ENCODE measurements at regions not wholly inside any gene's neighbourhood (a gene's known extent, or its start where the extent isn't known, plus 50 kb on each side); places are given as distances from the start of the nearest gene placed in this dataset.
"Not testable (repeated sequence)": the region's sequence is repeated elsewhere in the genome, so short reads cannot be mapped to it uniquely, and the experiment has no call there.

DNA sequence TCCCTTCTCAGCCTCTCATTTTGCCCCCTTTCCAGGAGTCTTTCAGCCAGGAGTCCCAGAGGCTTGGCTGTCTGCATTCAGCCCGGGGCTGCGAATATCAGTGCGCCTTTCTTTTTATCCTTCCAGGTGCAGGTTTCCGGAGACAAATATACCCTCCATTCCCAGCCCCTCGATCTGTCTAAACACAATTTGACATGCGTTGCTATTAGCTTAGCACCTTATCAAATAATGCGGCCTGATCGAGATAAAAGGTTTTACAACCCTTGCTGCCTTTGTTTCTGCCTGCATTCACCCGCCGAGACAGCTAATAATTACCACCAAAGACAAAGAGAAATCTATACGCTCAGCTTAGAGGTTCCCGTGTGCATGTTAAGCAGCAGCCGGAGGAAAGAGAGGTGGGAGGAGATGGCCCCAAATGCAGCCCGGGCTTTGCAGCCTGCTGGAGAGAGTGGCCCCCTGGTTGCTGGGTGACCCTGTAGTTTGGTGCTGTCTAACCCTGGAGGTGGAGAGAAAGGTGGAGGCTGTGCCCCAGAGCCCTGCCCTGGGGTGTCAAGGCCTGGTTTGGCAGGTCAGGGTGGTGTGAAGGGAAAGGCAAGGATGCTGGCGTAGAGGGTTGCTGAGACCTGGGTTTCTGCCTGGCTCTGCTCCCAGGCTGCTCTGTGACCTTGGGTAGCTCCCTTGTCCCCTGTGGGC, 185.3 kb downstream of the RPS24 start:
- Histone ChIP-seq H3K27ac (ENCODE audit: low read depth, low read length, poor library complexity, severe bottlenecking) (no peak overlapping the region), H3K9me2 (ENCODE audit: insufficient read depth, low read length) (no peaks in the 10 kb centered on the region), H3K9me3 (ENCODE audit: low read length) (no peaks in the 10 kb centered on the region), H3K4me2 (ENCODE audit: low read length) (no peak overlapping the region), H3K79me2 (ENCODE audit: insufficient read depth, low read depth, low read length) (no peaks in the 10 kb centered on the region), H2AFZ (ENCODE audit: low read length) (no peak overlapping the region), H4K20me1 (ENCODE audit: insufficient read depth, low read length) (no peaks in the 10 kb centered on the region), H3K4me1 (ENCODE audit: insufficient read depth, low read length, poor library complexity, severe bottlenecking) (no peaks in the 10 kb centered on the region), H3K4me3 (ENCODE audit: low read depth, low read length, poor library complexity, severe bottlenecking) (no peak overlapping the region), H3K36me3 (ENCODE audit: insufficient read depth, low read length) (no peaks in the 10 kb centered on the region)
- POLR2A ChIA-PET = no interaction called here
- no TSS peak for BruUV-seq (replicated peaks)
- no peak for DNase-seq (ENCODE audit: low spot score)
- intact Hi-C loops (cut with micrococcal nuclease; ENCODE audit: unreplicated experiment) = no loop called here
- TF ChIP-seq CTCF (conservative IDR thresholded peaks at IDR 0.05; ENCODE audit: low read length) = no peak
- no peak for TF ChIP-seq EZH2phosphoT487 (IDR thresholded peaks at IDR 0.05; ENCODE audit: borderline replicate concordance, low read depth, low read length)
- CTCF ChIA-PET (ENCODE audit: unreplicated experiment) = no interaction called here

DNA sequence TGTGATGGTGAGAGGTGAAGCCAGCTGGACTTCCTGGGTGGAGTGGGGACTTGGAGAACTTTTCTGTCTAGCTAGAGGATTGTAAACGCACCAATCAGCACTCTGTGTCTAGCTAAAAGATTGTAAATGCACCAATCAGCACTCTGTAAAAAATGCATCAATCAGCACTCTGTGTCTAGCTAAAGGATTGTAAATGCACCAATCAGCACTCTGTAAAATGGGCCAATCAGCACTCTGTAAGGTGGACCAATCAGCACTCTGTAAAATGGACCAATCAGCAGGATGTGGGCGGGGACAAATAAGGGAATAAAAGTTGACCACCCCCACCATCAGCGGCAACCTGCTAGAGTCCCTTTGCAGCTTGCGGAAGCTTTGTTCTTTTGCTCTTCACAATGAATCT, 185.9 kb downstream of the RPS24 start:
- intact Hi-C loops (cut with micrococcal nuclease; ENCODE audit: unreplicated experiment); H3K27ac ChIP-seq (ENCODE audit: low read depth, low read length, poor library complexity, severe bottlenecking); H3K4me2 ChIP-seq (ENCODE audit: low read length); H3K9me2 ChIP-seq (ENCODE audit: insufficient read depth, low read length); H4K20me1 ChIP-seq (ENCODE audit: insufficient read depth, low read length); DNase-seq (ENCODE audit: low spot score); H3K9me3 ChIP-seq (ENCODE audit: low read length); POLR2A ChIA-PET; H2AFZ ChIP-seq (ENCODE audit: low read length); BruUV-seq (replicated peaks); H3K36me3 ChIP-seq (ENCODE audit: insufficient read depth, low read length); H3K79me2 ChIP-seq (ENCODE audit: insufficient read depth, low read depth, low read length); H3K4me3 ChIP-seq (ENCODE audit: low read depth, low read length, poor library complexity, severe bottlenecking); H3K4me1 ChIP-seq (ENCODE audit: insufficient read depth, low read length, poor library complexity, severe bottlenecking): not testable (repeated sequence)
- CTCF ChIA-PET (ENCODE audit: unreplicated experiment) = interaction anchor here (0.6 kb wide), 1 partner anchor 13 kb away, joined by 3 read pairs; no protein-coding TSS in a partner anchor

DNA sequence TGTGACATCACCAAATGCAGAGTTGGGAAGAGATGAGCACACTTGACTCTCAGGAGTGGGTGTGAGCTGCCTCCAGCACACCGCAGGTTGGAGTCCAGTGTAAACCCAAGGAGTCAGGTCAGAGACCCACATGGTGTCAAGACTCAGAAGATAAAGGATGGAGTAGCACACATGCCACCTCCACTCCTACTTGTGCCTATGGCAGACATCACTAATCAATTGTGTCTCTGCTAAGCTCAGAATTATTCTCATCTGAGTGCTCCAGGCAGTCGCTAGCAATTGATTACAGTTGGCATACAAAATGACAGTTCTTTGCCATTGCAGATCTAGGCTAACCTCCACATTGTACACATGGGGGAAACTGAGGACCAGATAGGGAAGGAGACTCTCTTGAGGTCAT, 187.1 kb downstream of the RPS24 start:
- Histone ChIP-seq H3K27ac (ENCODE audit: low read depth, low read length, poor library complexity, severe bottlenecking) (no peak overlapping the region), H3K4me3 (ENCODE audit: low read depth, low read length, poor library complexity, severe bottlenecking) (no peak overlapping the region), H3K9me2 (ENCODE audit: insufficient read depth, low read length) (no peaks in the 10 kb centered on the region), H3K4me2 (ENCODE audit: low read length) (no peak overlapping the region), H4K20me1 (ENCODE audit: insufficient read depth, low read length) (no peaks in the 10 kb centered on the region), H2AFZ (ENCODE audit: low read length) (no peak overlapping the region), H3K4me1 (ENCODE audit: insufficient read depth, low read length, poor library complexity, severe bottlenecking) (no peaks in the 10 kb centered on the region), H3K36me3 (ENCODE audit: insufficient read depth, low read length) (no peaks in the 10 kb centered on the region), H3K79me2 (ENCODE audit: insufficient read depth, low read depth, low read length) (no peaks in the 10 kb centered on the region), H3K9me3 (ENCODE audit: low read length) (no peaks in the 10 kb centered on the region)
- POLR2A ChIA-PET = no interaction called here
- TF ChIP-seq EZH2phosphoT487 (IDR thresholded peaks at IDR 0.05; ENCODE audit: borderline replicate concordance, low read depth, low read length) (no peak), CTCF (conservative IDR thresholded peaks at IDR 0.05; ENCODE audit: low read length) (no peak)
- no peak for DNase-seq (ENCODE audit: low spot score)
- no TSS peak for BruUV-seq (replicated peaks)
- intact Hi-C loops (cut with micrococcal nuclease; ENCODE audit: unreplicated experiment) = no loop called here
- CTCF ChIA-PET (ENCODE audit: unreplicated experiment) = no interaction called here

Data from OCI-LY7 (cell line).